ENCODE measurements at regions not wholly inside any gene's neighbourhood (a gene's known extent, or its start where the extent isn't known, plus 50 kb on each side); places are given as distances from the start of the nearest gene placed in this dataset.

GRCh38 chr4:18559492-18559891 is 537.9 kb upstream of the LCORL start:
- Histone ChIP-seq H3K27me3 (no peaks in the 10 kb centered on the region), H3K27ac (no peak overlapping the region), H3K9me3 (no peaks in the 10 kb centered on the region), H3K36me3 (no peaks in the 10 kb centered on the region), H3K4me1 (no peaks in the 10 kb centered on the region), H3K4me3 (no peak overlapping the region)
- intact Hi-C loops (cut with DNase I; ENCODE audit: low total_unique reads) = no loop called here
- in situ Hi-C loops (cut with MboI; ENCODE audit: low pct_ligation_motif_present in 1 of 4, low pct_unique_long_range_greater_than_20kb in 1 of 4, low sequenced_read_pairs in 3 of 4) = no loop called here
- no peak for TF ChIP-seq EP300 (IDR thresholded peaks at IDR 0.05; ENCODE audit: low read depth)
- TF ChIP-seq POLR2A (IDR thresholded peaks at IDR 0.05) = no peak
- no peak for TF ChIP-seq POLR2AphosphoS5 (IDR thresholded peaks at IDR 0.05)
- DNase-seq = no peak
- 94% methylated on average over 3 of the region's 3 CpGs; no CpG with 5 or more reads in 1 of the 2 donors for WGBS, 2 donors (ENCODE audit: low coverage in 1 of 2)

GRCh38 chr4:18556402-18556801 is 534.8 kb upstream of the LCORL start:
- Histone ChIP-seq H3K27ac (no peak overlapping the region), H3K4me3 (no peak overlapping the region), H3K27me3 (no peaks in the 10 kb centered on the region), H3K4me1 (no peaks in the 10 kb centered on the region), H3K9me3 (no peaks in the 10 kb centered on the region), H3K36me3 (no peaks in the 10 kb centered on the region)
- TF ChIP-seq POLR2A (IDR thresholded peaks at IDR 0.05) (no peak), POLR2AphosphoS5 (IDR thresholded peaks at IDR 0.05) (no peak), EP300 (IDR thresholded peaks at IDR 0.05; ENCODE audit: low read depth) (no peak), CTCF (IDR thresholded peaks at IDR 0.05) (no peak)
- WGBS, 2 donors (ENCODE audit: low coverage in 1 of 2) = 70 to 75% methylated on average over 1 of the region's 1 CpG
- DNase-seq = no peak
- in situ Hi-C loops (cut with MboI; ENCODE audit: low pct_ligation_motif_present in 1 of 4, low pct_unique_long_range_greater_than_20kb in 1 of 4, low sequenced_read_pairs in 3 of 4) (no loop called here), intact Hi-C loops (cut with DNase I; ENCODE audit: low total_unique reads) (no loop called here)

GRCh38 chr4:18540349-18540748 is 518.8 kb upstream of the LCORL start:
- Histone ChIP-seq H3K27ac (no peak overlapping the region), H3K4me1 (no peaks in the 10 kb centered on the region), H3K36me3 (no peaks in the 10 kb centered on the region), H3K9me3 (no peaks in the 10 kb centered on the region), H3K4me3 (no peak overlapping the region), H3K27me3 (peaks cover 3% of the 10 kb centered on the region)
- TF ChIP-seq POLR2AphosphoS5 (IDR thresholded peaks at IDR 0.05) (no peak), CTCF (IDR thresholded peaks at IDR 0.05) (no peak), POLR2A (IDR thresholded peaks at IDR 0.05) (no peak), EP300 (IDR thresholded peaks at IDR 0.05; ENCODE audit: low read depth) (no peak)
- in situ Hi-C loops (cut with MboI; ENCODE audit: low pct_ligation_motif_present in 1 of 4, low pct_unique_long_range_greater_than_20kb in 1 of 4, low sequenced_read_pairs in 3 of 4) = no loop called here
- DNase-seq = no peak
- WGBS, 2 donors (ENCODE audit: low coverage in 1 of 2) = 66 to 78% methylated on average over 5 to 6 of the region's 6 CpGs
- intact Hi-C loops (cut with DNase I; ENCODE audit: low total_unique reads) = no loop called here

- Histone ChIP-seq H3K4me3 (no peak overlapping the region), H3K27me3 (peaks cover 3% of the 10 kb centered on the region), H3K9me3 (no peaks in the 10 kb centered on the region), H3K4me1 (no peaks in the 10 kb centered on the region), H3K36me3 (no peaks in the 10 kb centered on the region), H3K27ac (no peak overlapping the region)
- DNase-seq = no peak
- in situ Hi-C loops (cut with MboI; ENCODE audit: low pct_ligation_motif_present in 1 of 4, low pct_unique_long_range_greater_than_20kb in 1 of 4, low sequenced_read_pairs in 3 of 4) = no loop called here
- WGBS, 2 donors (ENCODE audit: low coverage in 1 of 2) = 43 to 59% methylated on average over 2 of the region's 2 CpGs
- intact Hi-C loops (cut with DNase I; ENCODE audit: low total_unique reads) = no loop called here
- no peak for TF ChIP-seq POLR2A (IDR thresholded peaks at IDR 0.05)
- no peak for TF ChIP-seq EP300 (IDR thresholded peaks at IDR 0.05; ENCODE audit: low read depth)
- TF ChIP-seq CTCF (IDR thresholded peaks at IDR 0.05) = no peak
- no peak for TF ChIP-seq POLR2AphosphoS5 (IDR thresholded peaks at IDR 0.05)
Observed at GRCh38 chr4:18538121-18538520, 516.6 kb upstream of the LCORL start.

GRCh38 chr4:18536428-18536827 is 514.9 kb upstream of the LCORL start:
- DNase-seq = no peak
- WGBS, 2 donors (ENCODE audit: low coverage in 1 of 2) = 54 to 57% methylated on average over 1 to 2 of the region's 2 CpGs
- in situ Hi-C loops (cut with MboI; ENCODE audit: low pct_ligation_motif_present in 1 of 4, low pct_unique_long_range_greater_than_20kb in 1 of 4, low sequenced_read_pairs in 3 of 4) = no loop called here
- Histone ChIP-seq H3K9me3 (no peaks in the 10 kb centered on the region), H3K36me3 (no peaks in the 10 kb centered on the region), H3K4me3 (no peak overlapping the region), H3K27me3 (peaks cover 3% of the 10 kb centered on the region), H3K4me1 (no peaks in the 10 kb centered on the region), H3K27ac (no peak overlapping the region)
- TF ChIP-seq CTCF (IDR thresholded peaks at IDR 0.05) (no peak), EP300 (IDR thresholded peaks at IDR 0.05; ENCODE audit: low read depth) (no peak), POLR2AphosphoS5 (IDR thresholded peaks at IDR 0.05) (no peak), POLR2A (IDR thresholded peaks at IDR 0.05) (no peak)
- intact Hi-C loops (cut with DNase I; ENCODE audit: low total_unique reads) = no loop called here

Measured in transverse colon (tissue), 4 donors.